Fibroblast of lung (primary cell): ENCODE measurements at regions not wholly inside any gene's neighbourhood (a gene's known extent, or its start where the extent isn't known, plus 50 kb on each side); places are given as distances from the start of the nearest gene placed in this dataset.

Experiments
- EZH2 ChIP-seq: IDR thresholded peaks from 2 replicates; pipeline ENCODE4 v1.5.1; 2012; ENCODE audit warnings: low read length, control low read depth, mild to moderate bottlenecking; ENCODE audit errors: missing control alignments
- TF ChIP-seq, protein P1 (sequence below), 2 donors: IDR thresholded peaks in 1 of 2; conservative IDR thresholded peaks in 1 of 2; 1 replicate in 1 of 2; 2 replicates in 1 of 2; pipeline ENCODE4 v1.5.1; 2011 to 2012; ENCODE audit warnings: low read length in 2 of 2, control low read depth in 1 of 2, inconsistent platforms in 1 of 2, low read depth in 1 of 2, mild to moderate bottlenecking in 1 of 2

DNA sequence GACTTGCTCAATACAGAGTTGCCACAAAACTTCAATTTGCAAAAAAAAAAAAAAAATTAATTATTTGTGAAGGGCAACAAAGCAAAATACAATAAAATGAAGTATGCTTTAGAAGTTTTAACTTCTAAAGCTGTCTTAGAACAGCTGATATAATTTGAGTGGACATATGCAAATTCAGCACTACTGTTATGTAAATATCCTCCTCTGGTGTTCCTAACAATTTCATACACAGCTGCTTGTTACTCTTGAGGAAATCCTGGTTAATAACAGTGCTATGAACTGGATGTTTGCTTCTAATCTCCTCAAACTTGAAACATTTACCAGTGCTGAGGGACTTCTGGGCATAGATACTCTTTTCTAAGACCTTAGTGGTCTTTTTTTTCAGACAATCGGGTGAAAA is 69.6 kb upstream of the COL24A1 start:
- TF ChIP-seq, protein P1, sequence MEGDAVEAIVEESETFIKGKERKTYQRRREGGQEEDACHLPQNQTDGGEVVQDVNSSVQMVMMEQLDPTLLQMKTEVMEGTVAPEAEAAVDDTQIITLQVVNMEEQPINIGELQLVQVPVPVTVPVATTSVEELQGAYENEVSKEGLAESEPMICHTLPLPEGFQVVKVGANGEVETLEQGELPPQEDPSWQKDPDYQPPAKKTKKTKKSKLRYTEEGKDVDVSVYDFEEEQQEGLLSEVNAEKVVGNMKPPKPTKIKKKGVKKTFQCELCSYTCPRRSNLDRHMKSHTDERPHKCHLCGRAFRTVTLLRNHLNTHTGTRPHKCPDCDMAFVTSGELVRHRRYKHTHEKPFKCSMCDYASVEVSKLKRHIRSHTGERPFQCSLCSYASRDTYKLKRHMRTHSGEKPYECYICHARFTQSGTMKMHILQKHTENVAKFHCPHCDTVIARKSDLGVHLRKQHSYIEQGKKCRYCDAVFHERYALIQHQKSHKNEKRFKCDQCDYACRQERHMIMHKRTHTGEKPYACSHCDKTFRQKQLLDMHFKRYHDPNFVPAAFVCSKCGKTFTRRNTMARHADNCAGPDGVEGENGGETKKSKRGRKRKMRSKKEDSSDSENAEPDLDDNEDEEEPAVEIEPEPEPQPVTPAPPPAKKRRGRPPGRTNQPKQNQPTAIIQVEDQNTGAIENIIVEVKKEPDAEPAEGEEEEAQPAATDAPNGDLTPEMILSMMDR (conservative IDR thresholded peaks at IDR 0.05 in 1 of 2, IDR thresholded peaks at IDR 0.05 in 1 of 2; ENCODE audit: low read depth in 1 of 2, low read length in 2 of 2): no peak
- no peak for TF ChIP-seq EZH2
